H1 (cell line): ENCODE measurements at regions not wholly inside any gene's neighbourhood (a gene's known extent, or its start where the extent isn't known, plus 50 kb on each side); places are given as distances from the start of the nearest gene placed in this dataset.

ENCODE experiments used
- GTF2F1 ChIP-seq: IDR thresholded peaks from 2 replicates; pipeline ENCODE4 v1.6.1; 2012; ENCODE audit warnings: low read depth, low read length, improper control_type of control experiment, borderline replicate concordance
- HDAC6 ChIP-seq: IDR thresholded peaks from one replicate; pipeline ENCODE4 v1.7.1; 2012; ENCODE audit warnings: low read depth, mild to moderate bottlenecking, inconsistent platforms, low read length, moderate library complexity
- TEAD4 ChIP-seq: IDR thresholded peaks from 2 replicates; pipeline ENCODE4 v1.6.1; 2012; ENCODE audit warnings: low read depth, low read length, inconsistent platforms, mixed read lengths

GRCh38 chr5:166948679-166949078, 1342.8 kb upstream of the WWC1 start (continued):
- TF ChIP-seq GTF2F1 (no peak), HDAC6 (no peak), TEAD4 (no peak)
